ENCODE measurements at regions not wholly inside any gene's neighbourhood (a gene's known extent, or its start where the extent isn't known, plus 50 kb on each side); places are given as distances from the start of the nearest gene placed in this dataset.

- TF ChIP-seq CTCF (IDR thresholded peaks at IDR 0.05; ENCODE audit: low read length): no peak
- TF ChIP-seq EZH2 (optimal IDR thresholded peaks at IDR 0.05; ENCODE audit: low read depth, low read length): no peak
Measured at GRCh38 chr2:71932037-71932779, 215.5 kb downstream of the CYP26B1 start.

Measured in MM.1S (cell line).